CD4-positive, alpha-beta T cell (primary cell): ENCODE measurements at regions not wholly inside any gene's neighbourhood (a gene's known extent, or its start where the extent isn't known, plus 50 kb on each side); places are given as distances from the start of the nearest gene placed in this dataset.

Source experiments
- ATAC-seq: fragments of 200-7000 bp; cut with Tn5 transposase; one replicate; pipeline ENCODE4 v1.10.0; 2022; ENCODE audit warnings: mild to moderate bottlenecking; ENCODE audit not compliant: poor library complexity
- CTCF ChIA-PET: fragments of 350-600 bp; sonication (Branson Sonifier 250); formaldehyde crosslinking; loops from one replicate; lab custom pipeline; 2021; ENCODE audit warnings: antibody characterized with exemption, inconsistent platforms; lab: Charles Lee
- POLR2A ChIA-PET: fragments of 350-600 bp; sonication (Branson Sonifier 250); formaldehyde crosslinking; loops from one replicate; lab custom pipeline; 2021; ENCODE audit warnings: antibody characterized with exemption, inconsistent platforms; lab: Charles Lee
- DNase-seq, 14 experiments: peaks; one replicate each; pipeline ENCODE4 v3.0.0-alpha.2; 2013 to 2020; ENCODE audit warnings: mixed read lengths in 2 of 14
- H3K27ac ChIP-seq, 2 donors: one replicate each; pipeline versions ENCODE4 v1.5.1 to v1.7.0; 2013; ENCODE audit warnings: low read length in 2 of 2, low read depth in 1 of 2, mild to moderate bottlenecking in 1 of 2
- H3K27me3 ChIP-seq, 2 experiments: 1 replicate in 1 of 2; 2 replicates in 1 of 2; pipeline versions ENCODE4 v1.6.1 to v1.7.0; 2013; ENCODE audit warnings: low read length in 2 of 2, control low read depth in 1 of 2, mild to moderate bottlenecking in 1 of 2, moderate library complexity in 1 of 2; ENCODE audit not compliant: insufficient read depth in 2 of 2, control insufficient read depth in 1 of 2
- H3K36me3 ChIP-seq: one replicate; pipeline ENCODE4 v1.6.1; 2013; ENCODE audit warnings: low read length, control low read depth; ENCODE audit not compliant: insufficient read depth
- H3K4me1 ChIP-seq: one replicate; pipeline ENCODE4 v1.6.1; 2013; ENCODE audit warnings: low read length, control low read depth; ENCODE audit not compliant: insufficient read depth
- H3K4me3 ChIP-seq: one replicate; pipeline ENCODE4 v1.5.1; 2013; ENCODE audit warnings: mild to moderate bottlenecking, low read length, moderate library complexity
- H3K9me3 ChIP-seq, 2 experiments: 1 replicate in 1 of 2; 2 replicates in 1 of 2; pipeline versions ENCODE4 v1.6.1 to v1.7.0; 2013; ENCODE audit warnings: low read length in 2 of 2, mild to moderate bottlenecking in 2 of 2, control low read depth in 1 of 2, moderate library complexity in 1 of 2; ENCODE audit not compliant: control insufficient read depth in 1 of 2, insufficient read depth in 1 of 2
- H3K27ac Mint-ChIP-seq: one replicate; pipeline ENCODE4 v1.8.0; 2020; ENCODE audit warnings: mixed read lengths
- H3K27me3 Mint-ChIP-seq: one replicate; pipeline ENCODE4 v1.8.0; 2021; ENCODE audit warnings: mixed read lengths
- H3K36me3 Mint-ChIP-seq: one replicate; pipeline ENCODE4 v1.8.0; 2021; ENCODE audit warnings: low read depth, mixed read lengths
- H3K4me1 Mint-ChIP-seq: one replicate; pipeline ENCODE4 v1.8.0; 2021; ENCODE audit warnings: low read depth, mixed read lengths
- H3K4me3 Mint-ChIP-seq: one replicate; pipeline ENCODE4 v1.8.0; 2020; ENCODE audit warnings: mild to moderate bottlenecking, mixed read lengths
- H3K9me3 Mint-ChIP-seq: one replicate; pipeline ENCODE4 v1.8.0; 2020; ENCODE audit warnings: mixed read lengths
- intact Hi-C, 2 experiments: fragments of 100-400 bp; cut with DNase I in 1 of 2; cut with micrococcal nuclease in 1 of 2; formaldehyde crosslinking; loops; one replicate each; pipeline versions ENCODE4 v1.15.1 to v1.9.0; 2023 to 2025; cut with DNase I, micrococcal nuclease
- TF ChIP-seq, protein P1 (sequence below): fragments of 200-600 bp; IDR thresholded peaks from one replicate; pipeline ENCODE4 v1.8.0; 2022; ENCODE audit warnings: antibody characterized with exemption, mild to moderate bottlenecking

DNA sequence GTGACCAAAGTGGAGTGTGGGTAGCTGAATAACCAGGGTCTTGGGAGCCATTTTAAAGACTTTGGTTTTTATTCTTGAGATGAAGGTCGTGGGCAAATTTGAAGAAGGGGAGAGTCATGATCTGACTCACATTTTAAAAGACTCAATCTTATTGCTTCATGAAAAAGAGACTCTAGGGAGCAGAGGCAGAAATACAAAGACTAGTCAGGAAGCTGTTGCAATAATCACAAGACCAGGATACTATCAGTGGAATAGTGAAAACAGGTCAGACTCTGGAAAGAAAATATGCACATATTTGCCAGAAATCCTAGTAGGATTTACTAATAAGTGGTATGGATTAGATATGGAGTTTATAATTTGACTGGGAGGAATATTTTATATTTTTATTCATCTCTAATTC is 448.4 kb downstream of the RAPGEF2 start:
- DNase-seq (no peak), ATAC-seq (no peak)
- ChIA-PET CTCF (no interaction called here), POLR2A (no interaction called here)
- Mint-ChIP-seq H3K9me3 (no peaks in the 10 kb centered on the region), H3K4me1 (no peaks in the 10 kb centered on the region), H3K27ac (no peak overlapping the region), H3K27me3 (no peaks in the 10 kb centered on the region), H3K4me3 (no peak overlapping the region), H3K36me3 (no peaks in the 10 kb centered on the region)
- Histone ChIP-seq H3K36me3 (no peaks in the 10 kb centered on the region), H3K9me3 (no peaks in the 10 kb centered on the region), H3K4me1 (no peaks in the 10 kb centered on the region), H3K27me3 (no peaks in the 10 kb centered on the region), H3K27ac (no peak overlapping the region), H3K4me3 (no peak overlapping the region)
- intact Hi-C loops = no loop called here
- TF ChIP-seq, protein P1, sequence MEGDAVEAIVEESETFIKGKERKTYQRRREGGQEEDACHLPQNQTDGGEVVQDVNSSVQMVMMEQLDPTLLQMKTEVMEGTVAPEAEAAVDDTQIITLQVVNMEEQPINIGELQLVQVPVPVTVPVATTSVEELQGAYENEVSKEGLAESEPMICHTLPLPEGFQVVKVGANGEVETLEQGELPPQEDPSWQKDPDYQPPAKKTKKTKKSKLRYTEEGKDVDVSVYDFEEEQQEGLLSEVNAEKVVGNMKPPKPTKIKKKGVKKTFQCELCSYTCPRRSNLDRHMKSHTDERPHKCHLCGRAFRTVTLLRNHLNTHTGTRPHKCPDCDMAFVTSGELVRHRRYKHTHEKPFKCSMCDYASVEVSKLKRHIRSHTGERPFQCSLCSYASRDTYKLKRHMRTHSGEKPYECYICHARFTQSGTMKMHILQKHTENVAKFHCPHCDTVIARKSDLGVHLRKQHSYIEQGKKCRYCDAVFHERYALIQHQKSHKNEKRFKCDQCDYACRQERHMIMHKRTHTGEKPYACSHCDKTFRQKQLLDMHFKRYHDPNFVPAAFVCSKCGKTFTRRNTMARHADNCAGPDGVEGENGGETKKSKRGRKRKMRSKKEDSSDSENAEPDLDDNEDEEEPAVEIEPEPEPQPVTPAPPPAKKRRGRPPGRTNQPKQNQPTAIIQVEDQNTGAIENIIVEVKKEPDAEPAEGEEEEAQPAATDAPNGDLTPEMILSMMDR = no peak

DNA sequence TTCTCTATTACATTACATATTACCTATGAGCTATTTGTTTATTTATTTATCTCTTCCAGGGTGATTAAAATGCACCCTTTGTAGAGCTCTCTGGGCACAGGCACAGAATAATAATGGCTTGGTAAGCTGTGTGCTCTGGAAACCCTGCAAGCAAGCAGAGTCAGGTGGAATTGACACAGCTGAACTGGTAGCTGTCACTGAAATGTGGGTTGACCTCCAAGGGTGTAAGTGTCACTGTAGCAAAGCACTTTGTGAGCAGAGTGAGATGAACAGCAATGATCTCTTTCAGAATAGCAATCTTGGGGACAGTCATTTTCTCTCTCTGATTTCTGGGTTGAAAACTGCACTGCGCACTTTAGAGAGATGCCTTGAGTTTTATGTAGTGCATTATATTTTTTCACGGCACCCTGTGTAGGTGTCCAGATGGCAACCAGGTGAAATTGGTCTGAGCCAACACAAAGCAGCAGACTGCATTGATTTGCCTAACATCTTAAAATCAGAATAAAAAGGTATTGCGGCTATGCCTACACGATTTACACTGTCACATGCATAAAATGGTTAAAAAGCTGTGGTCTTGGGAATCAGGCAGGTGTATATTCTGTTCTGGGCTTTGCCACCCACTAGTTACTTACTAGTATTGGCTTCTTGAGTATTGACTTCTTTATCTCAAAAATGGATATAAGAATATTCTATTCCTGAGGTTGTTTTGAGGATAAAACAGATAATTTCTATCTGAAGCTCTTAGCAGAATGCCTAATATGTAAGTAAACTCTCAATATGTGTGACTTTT is 450.3 kb downstream of the RAPGEF2 start:
- Mint-ChIP-seq H3K4me1 (no peaks in the 10 kb centered on the region), H3K27ac (no peak overlapping the region), H3K9me3 (no peaks in the 10 kb centered on the region), H3K27me3 (no peaks in the 10 kb centered on the region), H3K4me3 (no peak overlapping the region), H3K36me3 (no peaks in the 10 kb centered on the region)
- POLR2A ChIA-PET = no interaction called here
- TF ChIP-seq, protein P1 = no peak
- ATAC-seq (no peak), DNase-seq (no peak)
- no peaks in the 10 kb centered on the region for H3K9me3 ChIP-seq
- no peaks in the 10 kb centered on the region for H3K36me3 ChIP-seq
- H3K4me3 ChIP-seq = no peak overlapping the region
- intact Hi-C loops = no loop called here
- CTCF ChIA-PET = no interaction called here
- no peak overlapping the region for H3K27ac ChIP-seq
- H3K27me3 ChIP-seq = no peaks in the 10 kb centered on the region
- no peaks in the 10 kb centered on the region for H3K4me1 ChIP-seq

DNA sequence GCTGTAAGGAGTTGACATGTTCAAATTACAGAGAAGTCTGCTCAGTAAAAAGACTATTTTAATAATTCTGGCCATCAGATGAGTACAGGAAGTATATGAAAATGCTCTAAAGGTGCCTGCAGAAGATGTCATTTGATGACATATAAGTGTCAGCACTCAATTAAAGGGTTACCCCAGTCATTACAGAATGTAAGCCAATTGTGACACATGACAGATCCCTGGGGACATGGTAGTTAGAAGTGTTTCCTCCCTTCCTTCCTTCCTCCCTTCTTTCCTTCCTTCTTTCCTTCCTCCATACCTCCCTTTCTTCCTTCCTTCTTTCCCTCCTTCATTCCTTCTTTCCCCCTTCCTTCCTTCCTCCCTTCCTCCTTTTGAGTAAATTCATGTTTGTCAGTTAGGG is 453.0 kb downstream of the RAPGEF2 start:
- Histone ChIP-seq H3K27ac (no peak overlapping the region), H3K9me3 (no peaks in the 10 kb centered on the region), H3K4me1 (no peaks in the 10 kb centered on the region), H3K4me3 (no peak overlapping the region), H3K27me3 (no peaks in the 10 kb centered on the region), H3K36me3 (no peaks in the 10 kb centered on the region)
- Mint-ChIP-seq H3K36me3 (no peaks in the 10 kb centered on the region), H3K27ac (no peak overlapping the region), H3K4me3 (no peak overlapping the region), H3K9me3 (no peaks in the 10 kb centered on the region), H3K4me1 (no peaks in the 10 kb centered on the region), H3K27me3 (no peaks in the 10 kb centered on the region)
- intact Hi-C loops = no loop called here
- DNase-seq = no peak
- ATAC-seq = no peak
- TF ChIP-seq, protein P1 = no peak
- ChIA-PET CTCF (no interaction called here), POLR2A (no interaction called here)
